PC-3 (cell line): ENCODE measurements at regions not wholly inside any gene's neighbourhood (a gene's known extent, or its start where the extent isn't known, plus 50 kb on each side); places are given as distances from the start of the nearest gene placed in this dataset.

ENCODE experiments used
- CTCF ChIP-seq: fragments of 300-600 bp; sonication (generic); conservative IDR thresholded peaks from 2 replicates; pipeline ENCODE4 v1.5.1; 2017; ENCODE audit warnings: antibody characterized with exemption, low read depth, mild to moderate bottlenecking, low read length
- EZH2 ChIP-seq: fragments of 300-600 bp; sonication (generic); IDR thresholded peaks from one replicate; pipeline ENCODE4 v1.6.1; 2017; ENCODE audit warnings: antibody characterized with exemption, mild to moderate bottlenecking, low read length; ENCODE audit not compliant: unreplicated experiment
- EZH2phosphoT487 ChIP-seq: fragments of 300-600 bp; sonication (generic); IDR thresholded peaks from 2 replicates; pipeline ENCODE4 v1.6.1; 2018; ENCODE audit warnings: mild to moderate bottlenecking, antibody characterized with exemption, low read length, borderline replicate concordance

DNA sequence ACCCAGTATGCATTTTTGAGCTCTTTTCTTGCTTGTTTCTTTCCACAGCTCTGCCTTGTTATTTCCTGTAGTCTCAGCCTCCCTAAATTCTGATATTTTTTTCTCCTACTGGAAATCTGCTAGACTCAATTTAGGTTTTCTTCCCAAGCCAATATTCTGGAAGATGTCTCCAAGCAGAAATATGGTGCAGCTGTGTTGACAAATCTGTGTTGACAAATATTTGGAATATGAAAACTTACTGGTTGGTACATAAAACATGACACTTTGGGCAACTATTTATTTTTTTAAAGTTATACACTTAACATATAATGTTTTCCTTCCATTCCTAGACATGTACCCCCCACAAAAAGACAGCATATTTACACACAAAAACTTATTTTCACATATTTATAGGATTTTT lies 1048.4 kb downstream of the NCAM2 start:
- TF ChIP-seq CTCF (no peak), EZH2phosphoT487 (no peak), EZH2 (no peak)
